Heart left ventricle (tissue), 13 donors: ENCODE measurements at regions not wholly inside any gene's neighbourhood (a gene's known extent, or its start where the extent isn't known, plus 50 kb on each side); places are given as distances from the start of the nearest gene placed in this dataset.

Experiments
- CTCF ChIP-seq, 12 donors: fragments of 200-600 bp; sonication (generic) in 4 of 12; IDR thresholded peaks; one replicate each; pipeline versions ENCODE4 v1.5.0 to v1.8.0; 2018 to 2022; ENCODE audit warnings: antibody characterized with exemption in 12 of 12, mild to moderate bottlenecking in 5 of 12
- POLR2A ChIP-seq, 2 donors: fragments of 450-650 bp; IDR thresholded peaks; one replicate each; pipeline ENCODE4 v1.6.1; 2017; ENCODE audit warnings: antibody characterized with exemption in 2 of 2, mild to moderate bottlenecking in 2 of 2, moderate library complexity in 2 of 2
- donor health status: ischemic (EF 13 %, LVEDD 7.1; RV severe dilation, severe dysfunction).
- donor health status: DM: no; HTN: yes; CAD: no.
- donor health status: DM: no; HTN: no; CAD: no.
- donor health status: ischemic (EF 25% LVEDD 6.9; RV normal size, moderate dysfunction).
- donor health status: ischemic (EF 25% LVEDD 5.7; RV mildly dilated, moderate dysfunction).
- donor health status: ischemic (EF 35%, LVEDD 5.7; RV mildly dilated, moderate dysfunction).
- donor health status: nonischemic (EF 11% LVEDD 7.7; RV severe dilation, severe dysfunction).
- donor health status: DM: yes; HTN: yes; CAD: no.
- donor health status: PGD.
- donor health status: ischemic (EF 29% LVEDD 5.4; RV normal size, mild dysfunction).
- donor health status: nonischemic (EF 23%, LVEDD 6.1; RV moderate dilation, normal function).

GRCh38 chr10:106251573-106251972 lies 912.9 kb downstream of the SORCS1 start:
- TF ChIP-seq CTCF (IDR thresholded peaks at IDR 0.05) (no peak), POLR2A (IDR thresholded peaks at IDR 0.05) (no peak)
